Spleen (tissue), 11 donors: ENCODE measurements at regions not wholly inside any gene's neighbourhood (a gene's known extent, or its start where the extent isn't known, plus 50 kb on each side); places are given as distances from the start of the nearest gene placed in this dataset.

Experiments used
- DNase-seq: peaks from one replicate; pipeline ENCODE4 v3.0.0-alpha.2; 2020
- H3K27ac ChIP-seq, 8 donors: fragments of 200-600 bp; sonication (generic) in 7 of 8; 1 replicate in 4 of 8; 2 replicates in 4 of 8; pipeline versions ENCODE4 v1.5.0 to v1.8.0; 2016 to 2021; ENCODE audit warnings: inconsistent platforms in 4 of 8, mild to moderate bottlenecking in 4 of 8, moderate library complexity in 1 of 8
- H3K27me3 ChIP-seq, 7 donors: fragments of 200-600 bp; sonication (generic) in 6 of 7; replicated peaks in 1 of 7; 1 replicate in 4 of 7; 2 replicates in 3 of 7; pipeline versions ENCODE4 v1.5.0 to v1.8.0; 2016 to 2021; ENCODE audit warnings: inconsistent platforms in 3 of 7, mild to moderate bottlenecking in 1 of 7
- H3K36me3 ChIP-seq, 6 donors: fragments of 200-600 bp; sonication (generic) in 5 of 6; 1 replicate in 4 of 6; 2 replicates in 2 of 6; pipeline versions ENCODE4 v1.5.0 to v1.8.0; 2016 to 2021; ENCODE audit warnings: inconsistent platforms in 2 of 6
- H3K4me1 ChIP-seq, 6 donors: fragments of 200-600 bp; sonication (generic) in 5 of 6; 1 replicate in 3 of 6; 2 replicates in 3 of 6; pipeline versions ENCODE4 v1.5.0 to v1.8.0; 2016 to 2021; ENCODE audit warnings: inconsistent platforms in 3 of 6
- H3K4me3 ChIP-seq, 8 donors: fragments of 200-600 bp; sonication (generic) in 7 of 8; 1 replicate in 4 of 8; 2 replicates in 4 of 8; pipeline versions ENCODE4 v1.5.0 to v1.8.0; 2016 to 2021; ENCODE audit warnings: inconsistent platforms in 4 of 8, mild to moderate bottlenecking in 4 of 8, moderate library complexity in 2 of 8
- H3K9me3 ChIP-seq, 8 donors: fragments of 200-600 bp; sonication (generic) in 7 of 8; 1 replicate in 4 of 8; 2 replicates in 4 of 8; pipeline versions ENCODE4 v1.5.0 to v1.8.0; 2016 to 2021; ENCODE audit warnings: inconsistent platforms in 4 of 8
- POLR2A ChIP-seq, 3 donors: fragments of 450-650 bp; IDR thresholded peaks; one replicate each; pipeline ENCODE4 v1.5.1; 2017; ENCODE audit warnings: antibody characterized with exemption in 3 of 3, mild to moderate bottlenecking in 1 of 3
- POLR2AphosphoS5 ChIP-seq, 3 donors: sonication (generic); formaldehyde crosslinking; IDR thresholded peaks; one replicate each; pipeline ENCODE4 v1.5.1; 2017; ENCODE audit warnings: antibody characterized with exemption in 3 of 3
- WGBS, 5 donors: extraction: QIAGEN DNeasy Blood & Tissue Kit in 3 of 5; methylation state at CpG; one replicate each; pipeline versions ENCODE4 v1.1.5 to v1.1.7; 2013 to 2018; 5-methylcytosine and 5-hydroxymethylcytosine counted together
- intact Hi-C: fragments of 100-400 bp; cut with DNase I; formaldehyde crosslinking; loops from one replicate; pipeline ENCODE4 v1.15.0; 2023; ENCODE audit warnings: low total_unique reads
- TF ChIP-seq, protein P1 (sequence below), 11 experiments: fragments of 200-600 bp in 7 of 11; fragments of 450-650 bp in 4 of 11; sonication (generic) in 4 of 11; IDR thresholded peaks in 8 of 11; conservative IDR thresholded peaks in 3 of 11; 1 replicate in 7 of 11; 2 replicates in 4 of 11; pipeline versions ENCODE4 v1.4.0 to v1.8.0; 2016 to 2021; ENCODE audit warnings: antibody characterized with exemption in 11 of 11, inconsistent platforms in 4 of 11, mild to moderate bottlenecking in 1 of 11
- donor health status: healthy with polysubstance abuse.
- donor health status: DM: no; HTN: no; CAD: no; lungs with moderate emphysema.
- donor health status: DM: no; HTN: no; CAD: no.
- donor health status: Bipolar disorder and iron deficiency.
- donor health status: healthy.
- donor health status: DM: no; HTN: no; CAD: no.
- donor health status: DM: yes; HTN: yes; CAD: no.

DNA sequence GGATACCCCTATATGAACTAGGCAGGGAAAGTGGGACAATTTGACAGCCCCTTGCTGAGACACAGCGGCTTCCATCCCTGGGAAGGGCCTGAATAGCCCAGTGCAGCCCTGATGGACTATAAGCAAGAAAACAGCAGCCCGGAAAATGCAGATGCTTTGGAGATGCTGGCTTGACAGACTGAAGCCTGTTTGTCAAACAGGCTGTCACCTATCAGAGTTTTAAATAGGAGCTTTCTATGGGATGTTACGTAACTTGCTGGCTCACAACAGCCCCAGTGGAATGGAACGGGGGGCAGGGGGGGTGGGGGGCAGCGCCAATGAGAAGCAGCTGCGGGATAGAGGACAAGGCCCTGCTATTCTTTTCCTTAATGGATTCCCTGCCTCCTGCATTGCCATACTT is 91.9 kb upstream of the NTM start:
- H3K4me1 ChIP-seq: no peaks in the 10 kb centered on the region
- H3K27me3 ChIP-seq: peaks cover 0 to 4% (median 0%) of the 10 kb centered on the region in 7 donors
- no peak for DNase-seq
- H3K4me3 ChIP-seq: no peak overlapping the region
- TF ChIP-seq POLR2A (IDR thresholded peaks at IDR 0.05): no peak
- TF ChIP-seq, protein P1, sequence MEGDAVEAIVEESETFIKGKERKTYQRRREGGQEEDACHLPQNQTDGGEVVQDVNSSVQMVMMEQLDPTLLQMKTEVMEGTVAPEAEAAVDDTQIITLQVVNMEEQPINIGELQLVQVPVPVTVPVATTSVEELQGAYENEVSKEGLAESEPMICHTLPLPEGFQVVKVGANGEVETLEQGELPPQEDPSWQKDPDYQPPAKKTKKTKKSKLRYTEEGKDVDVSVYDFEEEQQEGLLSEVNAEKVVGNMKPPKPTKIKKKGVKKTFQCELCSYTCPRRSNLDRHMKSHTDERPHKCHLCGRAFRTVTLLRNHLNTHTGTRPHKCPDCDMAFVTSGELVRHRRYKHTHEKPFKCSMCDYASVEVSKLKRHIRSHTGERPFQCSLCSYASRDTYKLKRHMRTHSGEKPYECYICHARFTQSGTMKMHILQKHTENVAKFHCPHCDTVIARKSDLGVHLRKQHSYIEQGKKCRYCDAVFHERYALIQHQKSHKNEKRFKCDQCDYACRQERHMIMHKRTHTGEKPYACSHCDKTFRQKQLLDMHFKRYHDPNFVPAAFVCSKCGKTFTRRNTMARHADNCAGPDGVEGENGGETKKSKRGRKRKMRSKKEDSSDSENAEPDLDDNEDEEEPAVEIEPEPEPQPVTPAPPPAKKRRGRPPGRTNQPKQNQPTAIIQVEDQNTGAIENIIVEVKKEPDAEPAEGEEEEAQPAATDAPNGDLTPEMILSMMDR (IDR thresholded peaks at IDR 0.05 in 8 of 11, conservative IDR thresholded peaks at IDR 0.05 in 3 of 11): no peak
- TF ChIP-seq POLR2AphosphoS5 (IDR thresholded peaks at IDR 0.05): no peak
- intact Hi-C loops: no loop called here
- 79 to 86% (median 83%) methylated on average over 6 of the region's 6 CpGs for WGBS, 5 donors
- H3K9me3 ChIP-seq: peaks cover 0 to 9% (median 0%) of the 10 kb centered on the region in 8 donors
- no peak overlapping the region for H3K27ac ChIP-seq
- no peaks in the 10 kb centered on the region for H3K36me3 ChIP-seq

DNA sequence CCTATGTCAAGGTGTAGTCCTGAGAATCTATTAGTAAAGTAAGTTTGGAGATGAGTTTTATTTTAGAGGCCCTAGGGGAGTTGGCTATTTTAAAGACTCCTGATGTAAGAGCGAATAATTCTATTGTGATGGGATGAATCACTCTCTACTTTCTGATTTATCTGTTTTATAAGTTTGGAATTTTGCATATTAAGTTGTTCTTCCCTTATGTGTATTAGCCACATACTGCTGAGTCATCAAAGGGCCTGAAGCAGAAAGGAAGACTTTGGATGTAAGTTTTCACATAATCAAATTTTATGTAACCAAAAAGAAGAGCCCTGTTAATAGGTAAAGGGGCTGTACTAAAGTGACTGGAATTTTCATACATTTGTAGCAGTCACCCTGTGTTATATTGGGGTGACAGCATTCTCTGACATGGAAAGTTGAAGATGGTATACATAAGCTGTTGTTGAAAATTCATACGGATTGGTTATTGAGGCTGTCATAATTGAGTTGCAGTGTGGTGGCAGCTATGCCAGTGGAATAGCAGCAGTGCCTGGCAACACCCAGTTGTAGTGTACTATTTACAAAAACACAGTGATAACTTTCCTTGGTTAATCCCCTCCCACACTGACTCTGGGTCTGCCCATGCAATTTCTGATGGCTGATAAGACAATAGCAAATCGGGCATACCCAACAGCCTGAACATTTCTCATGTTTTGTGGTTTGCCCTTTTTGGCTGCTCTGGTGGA is 90.6 kb upstream of the NTM start:
- TF ChIP-seq POLR2AphosphoS5 (IDR thresholded peaks at IDR 0.05) (no peak), POLR2A (IDR thresholded peaks at IDR 0.05) (no peak)
- H3K9me3 ChIP-seq: peaks cover 0 to 9% (median 0%) of the 10 kb centered on the region in 8 donors
- intact Hi-C loops: no loop called here

DNA sequence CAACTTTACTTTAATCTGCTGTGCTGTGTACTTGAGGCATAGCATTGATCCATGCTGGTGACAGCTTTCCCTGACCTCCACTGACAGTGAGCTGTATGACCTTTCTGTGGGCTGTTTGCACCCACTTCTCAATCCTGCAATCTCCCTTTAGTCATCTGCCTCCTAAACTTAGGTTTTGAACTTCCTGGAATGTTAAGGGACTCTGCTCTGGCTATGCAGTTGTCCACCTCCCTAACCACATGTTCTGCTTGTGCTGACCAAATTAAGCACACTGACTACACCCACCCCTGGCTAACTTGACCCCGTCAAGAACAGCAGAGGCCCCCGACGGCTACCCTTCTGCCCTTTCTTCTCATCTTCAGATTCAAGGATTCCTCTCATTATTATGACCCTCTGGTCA is 89.1 kb upstream of the NTM start:
- intact Hi-C loops: no loop called here
- H3K4me3 ChIP-seq: no peak overlapping the region
- H3K4me1 ChIP-seq: no peaks in the 10 kb centered on the region
- TF ChIP-seq POLR2AphosphoS5 (IDR thresholded peaks at IDR 0.05): no peak
- TF ChIP-seq, protein P1 (IDR thresholded peaks at IDR 0.05 in 8 of 11, conservative IDR thresholded peaks at IDR 0.05 in 3 of 11): no peak
- no peak for TF ChIP-seq POLR2A (IDR thresholded peaks at IDR 0.05)
- H3K36me3 ChIP-seq: no peaks in the 10 kb centered on the region
- 88 to 91% (median 90%) methylated on average over 3 of the region's 3 CpGs for WGBS, 5 donors
- H3K27ac ChIP-seq: no peak overlapping the region
- H3K27me3 ChIP-seq: no peaks in the 10 kb centered on the region
- DNase-seq: no peak
- H3K9me3 ChIP-seq: peaks cover 0 to 9% (median 0%) of the 10 kb centered on the region in 8 donors

More for the DNA sequence above, 90.6 kb upstream of the NTM start:
- 79 to 94% (median 90%) methylated on average over 3 of the region's 3 CpGs for WGBS, 5 donors
- Histone ChIP-seq H3K4me1 (no peaks in the 10 kb centered on the region), H3K36me3 (no peaks in the 10 kb centered on the region), H3K27ac (no peak overlapping the region), H3K4me3 (no peak overlapping the region), H3K27me3 (peaks cover 0 to 4% (median 0%) of the 10 kb centered on the region in 7 donors)
- DNase-seq: no peak

DNA sequence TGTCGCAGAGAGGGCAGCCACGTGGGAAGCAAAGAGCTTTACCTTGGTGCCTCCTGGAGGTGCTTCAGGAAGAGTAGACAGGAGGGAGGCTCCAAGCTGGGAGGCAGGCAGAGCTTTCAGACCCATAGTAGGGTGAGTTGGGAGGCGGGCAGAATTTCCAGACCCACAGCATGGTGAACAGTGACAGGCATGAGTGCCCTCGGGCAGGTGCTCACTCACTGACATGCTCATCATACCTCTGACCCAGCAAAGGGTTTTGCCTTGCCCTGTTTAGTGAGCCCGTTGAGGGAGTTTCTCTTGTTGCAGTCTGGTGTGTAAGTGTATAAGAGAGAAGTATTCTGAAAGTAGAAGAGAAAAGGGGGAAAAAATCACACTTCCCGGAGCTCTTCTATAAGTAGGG is 86.4 kb upstream of the NTM start:
- no peak overlapping the region for H3K27ac ChIP-seq
- H3K9me3 ChIP-seq: peaks cover 0 to 9% (median 0%) of the 10 kb centered on the region in 8 donors
- TF ChIP-seq, protein P1 (IDR thresholded peaks at IDR 0.05 in 8 of 11, conservative IDR thresholded peaks at IDR 0.05 in 3 of 11): no peak
- TF ChIP-seq POLR2A (IDR thresholded peaks at IDR 0.05) (no peak), POLR2AphosphoS5 (IDR thresholded peaks at IDR 0.05) (no peak)
- no peaks in the 10 kb centered on the region for H3K4me1 ChIP-seq
- intact Hi-C loops: no loop called here
- no peak overlapping the region for H3K4me3 ChIP-seq
- no peaks in the 10 kb centered on the region for H3K36me3 ChIP-seq
- whole genome bisulfite sequencing, 5 donors: 74 to 86% (median 80%) methylated on average over 6 of the region's 6 CpGs
- H3K27me3 ChIP-seq: no peaks in the 10 kb centered on the region
- no peak for DNase-seq
